HG02610 (cell line): ENCODE measurements at regions not wholly inside any gene's neighbourhood (a gene's known extent, or its start where the extent isn't known, plus 50 kb on each side); places are given as distances from the start of the nearest gene placed in this dataset.
"Not testable (repeated sequence)": the region's sequence is repeated elsewhere in the genome, so short reads cannot be mapped to it uniquely, and the experiment has no call there.

Experiments
- ATAC-seq: cut with Tn5 transposase; IDR thresholded peaks from one replicate; pipeline ENCODE4 v1.9.1; 2021; ENCODE audit warnings: mild to moderate bottlenecking, moderate library complexity; ENCODE audit not compliant: unreplicated experiment

DNA sequence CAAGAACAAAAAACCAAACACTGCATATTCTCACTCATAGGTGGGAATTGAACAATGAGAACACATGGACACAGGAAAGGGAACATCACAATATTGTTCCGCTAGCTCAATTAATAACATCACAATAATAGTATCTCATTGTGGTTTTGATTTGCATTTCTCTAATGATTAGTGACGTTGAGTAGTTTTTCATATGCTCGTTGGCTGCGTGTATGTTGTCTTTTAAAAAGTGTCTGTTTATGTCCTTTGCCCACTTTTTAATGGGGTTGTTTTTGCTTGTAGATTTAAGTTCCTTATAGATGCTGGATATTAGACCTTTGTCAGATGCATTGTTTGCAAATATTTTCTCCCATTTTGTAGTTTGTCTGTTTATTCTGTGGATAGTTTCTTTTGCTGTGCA is 312.9 kb downstream of the DOK5 start:
- not testable (repeated sequence) for ATAC-seq

DNA sequence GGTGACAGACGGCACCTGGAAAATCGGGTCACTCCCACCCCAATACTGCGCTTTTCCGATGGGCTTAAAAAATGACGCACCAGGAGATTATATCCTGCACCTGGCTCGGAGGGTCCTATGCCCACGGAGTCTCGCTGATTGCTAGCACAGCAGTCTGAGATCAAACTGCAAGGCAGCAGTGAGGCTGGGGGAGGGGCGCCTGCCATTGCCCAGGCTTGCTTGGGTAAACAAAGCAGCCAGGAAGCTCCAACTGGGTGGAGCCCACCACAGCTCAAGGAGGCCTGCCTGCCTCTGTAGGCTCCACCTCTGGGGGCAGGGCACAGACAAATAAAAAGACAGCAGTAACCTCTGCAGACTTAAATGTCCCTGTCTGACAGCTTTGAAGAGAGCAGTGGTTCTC is 307.4 kb downstream of the DOK5 start:
- not testable (repeated sequence) for ATAC-seq

DNA sequence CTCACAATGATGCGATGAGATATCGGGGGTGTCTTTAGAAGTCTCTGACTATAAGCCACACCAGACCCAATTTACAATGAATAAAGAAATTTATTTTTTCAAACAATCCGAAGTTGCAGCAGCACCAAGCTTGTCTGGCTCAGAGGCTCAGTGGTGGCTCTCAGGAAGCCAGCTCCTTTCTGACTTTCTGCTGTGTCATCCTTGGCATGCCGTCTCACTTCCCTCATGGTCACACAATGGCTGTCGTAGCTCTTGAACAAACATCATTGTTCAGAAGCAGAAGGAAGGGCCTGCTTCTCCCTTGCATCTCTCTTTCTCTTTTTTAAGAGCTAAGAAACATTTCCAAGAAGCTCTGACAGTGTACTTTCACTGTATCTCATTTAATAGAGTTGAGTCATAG is 299.0 kb downstream of the DOK5 start:
- ATAC-seq = no peak

- ATAC-seq = no peak
Observed at GRCh38 chr20:54773643-54774000, 298.2 kb downstream of the DOK5 start.

DNA sequence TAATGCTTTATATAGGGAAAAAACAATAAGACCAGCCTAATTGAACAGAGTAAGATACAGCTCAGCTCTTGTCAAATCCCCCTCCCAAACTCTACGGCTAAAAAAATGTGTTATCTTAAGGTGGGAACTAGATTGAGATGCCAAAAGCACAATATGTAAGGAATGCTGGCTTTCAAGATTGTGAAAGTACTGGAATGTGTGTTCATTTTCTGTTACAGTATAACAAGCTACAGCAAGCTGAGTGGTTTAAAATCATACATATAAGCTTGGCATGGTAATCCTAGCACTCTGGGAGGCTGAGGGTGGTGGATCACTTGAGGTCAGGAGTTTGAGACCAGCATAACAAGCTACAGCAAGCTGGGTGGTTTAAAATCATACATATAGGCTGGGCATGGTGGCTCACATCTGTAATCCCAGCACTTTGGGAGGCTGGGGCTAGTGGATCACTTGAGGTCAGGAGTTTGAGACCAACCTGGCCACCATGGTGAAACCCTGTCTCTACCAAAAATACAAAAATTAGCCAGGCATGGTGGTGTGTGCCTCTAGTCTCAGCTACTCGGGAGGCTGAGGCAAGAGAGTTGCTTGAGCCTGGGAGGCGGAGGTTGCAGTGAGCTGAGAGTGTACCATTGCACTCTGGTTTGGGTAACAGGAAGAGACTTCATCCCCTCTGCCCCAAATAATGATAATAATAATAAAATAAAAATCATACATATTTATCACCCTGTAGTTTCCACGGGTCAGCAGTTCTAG is 297.7 kb downstream of the DOK5 start:
- no peak for ATAC-seq

DNA sequence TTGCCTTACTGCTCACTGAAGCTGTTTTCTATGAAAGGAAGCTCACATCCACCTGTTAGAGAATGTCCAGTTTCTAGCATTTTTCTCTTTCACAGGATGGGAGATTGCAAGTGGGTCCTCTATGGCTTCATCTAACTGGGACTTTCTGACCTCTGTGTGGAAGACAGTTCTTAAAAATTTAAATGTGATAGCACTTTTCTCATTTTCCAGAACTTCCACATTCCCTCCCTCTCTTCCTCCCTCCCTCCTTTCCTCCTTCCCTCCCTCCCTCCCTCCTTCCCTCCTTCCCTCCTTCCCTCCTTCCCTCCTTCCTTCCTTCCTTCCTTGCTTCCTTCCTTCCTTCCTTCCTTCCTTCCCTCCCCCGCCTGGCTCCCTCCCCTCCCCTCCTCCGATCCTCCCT is 291.1 kb downstream of the DOK5 start:
- no peak for ATAC-seq

DNA sequence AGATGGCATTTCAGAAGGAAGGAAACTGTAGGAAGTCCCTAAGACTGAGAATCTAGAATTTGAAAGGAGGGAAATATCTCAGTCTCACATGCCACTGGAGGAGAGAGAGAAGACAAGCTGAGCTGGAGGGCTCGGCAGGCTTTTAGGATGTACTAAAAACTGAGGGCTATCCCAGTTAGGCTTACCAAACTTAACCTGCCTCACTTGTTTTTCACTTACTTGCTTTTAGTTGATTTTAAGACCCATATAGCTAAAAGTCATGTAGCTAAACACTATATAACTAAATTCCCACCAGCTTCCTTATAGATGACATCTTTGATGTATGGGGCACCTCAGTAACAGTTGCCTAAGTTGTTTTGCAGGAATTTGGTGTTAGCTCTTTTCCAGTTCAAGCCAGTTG is 288.0 kb downstream of the DOK5 start:
- ATAC-seq = no peak

- ATAC-seq = no peak
Observed at GRCh38 chr20:54759589-54759988, 284.2 kb downstream of the DOK5 start.

GRCh38 chr20:54746796-54747195 is 271.4 kb downstream of the DOK5 start:
- ATAC-seq = no peak

- no peak for ATAC-seq
Observed at GRCh38 chr20:54745780-54746179, 270.4 kb downstream of the DOK5 start.

DNA sequence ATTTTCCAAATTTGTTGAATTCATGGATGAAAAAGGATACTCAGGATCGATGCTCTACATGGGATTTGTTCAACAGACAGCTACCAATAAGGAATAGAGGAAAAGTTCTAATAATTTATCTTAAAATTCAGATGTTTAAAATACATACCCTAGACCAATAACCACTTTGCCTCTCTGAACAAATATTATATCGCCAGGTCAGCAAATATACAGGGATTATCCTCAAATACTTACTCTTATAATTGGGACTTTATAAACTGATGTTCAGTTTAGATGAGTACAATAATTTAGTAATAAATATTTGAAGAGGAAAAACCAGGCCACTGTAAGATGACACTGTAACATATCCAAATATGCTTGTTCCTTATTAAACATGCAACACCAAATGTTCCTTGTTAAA is 268.7 kb downstream of the DOK5 start:
- ATAC-seq = no peak

- ATAC-seq = no peak
Observed at GRCh38 chr20:54742193-54742592, 266.8 kb downstream of the DOK5 start.

DNA sequence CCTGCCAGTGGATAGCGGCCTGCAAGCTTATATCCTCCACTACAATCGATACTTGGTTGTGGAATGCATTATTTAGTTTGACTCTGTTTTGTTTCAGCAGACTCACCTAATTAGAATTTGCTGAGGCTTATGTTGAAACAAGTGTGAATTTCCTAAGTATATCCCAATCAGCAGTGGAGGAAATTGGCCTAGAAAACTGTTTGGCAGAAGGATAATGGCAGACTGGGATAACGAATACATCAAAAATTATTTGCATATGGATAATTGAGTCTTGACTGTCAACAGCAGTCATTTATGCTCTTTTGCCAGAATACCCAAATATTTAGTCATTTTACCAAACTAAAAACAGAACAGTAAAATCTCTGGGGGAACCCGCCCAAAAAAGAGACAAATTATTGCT is 261.0 kb downstream of the DOK5 start:
- no peak for ATAC-seq

- ATAC-seq = no peak
Observed at GRCh38 chr20:54733687-54734086, 258.3 kb downstream of the DOK5 start.

DNA sequence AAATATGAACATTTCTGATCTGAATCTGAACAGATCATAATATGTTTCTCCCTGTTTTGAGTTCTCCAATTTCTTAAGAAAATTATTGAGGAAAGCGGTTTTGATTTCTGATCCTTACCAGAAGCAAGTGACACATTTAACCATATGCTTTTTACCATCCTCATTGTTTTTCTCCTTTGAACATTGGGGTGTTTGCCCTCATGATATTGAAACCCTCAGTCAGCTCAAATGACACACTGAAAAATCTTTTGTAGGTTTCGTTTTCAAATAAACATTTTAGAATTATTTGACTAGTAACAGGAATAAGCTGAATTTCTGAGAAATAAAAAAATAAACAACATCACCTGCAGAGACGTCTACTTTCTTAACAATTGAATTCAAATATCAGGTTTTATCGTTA is 252.1 kb downstream of the DOK5 start:
- no peak for ATAC-seq

DNA sequence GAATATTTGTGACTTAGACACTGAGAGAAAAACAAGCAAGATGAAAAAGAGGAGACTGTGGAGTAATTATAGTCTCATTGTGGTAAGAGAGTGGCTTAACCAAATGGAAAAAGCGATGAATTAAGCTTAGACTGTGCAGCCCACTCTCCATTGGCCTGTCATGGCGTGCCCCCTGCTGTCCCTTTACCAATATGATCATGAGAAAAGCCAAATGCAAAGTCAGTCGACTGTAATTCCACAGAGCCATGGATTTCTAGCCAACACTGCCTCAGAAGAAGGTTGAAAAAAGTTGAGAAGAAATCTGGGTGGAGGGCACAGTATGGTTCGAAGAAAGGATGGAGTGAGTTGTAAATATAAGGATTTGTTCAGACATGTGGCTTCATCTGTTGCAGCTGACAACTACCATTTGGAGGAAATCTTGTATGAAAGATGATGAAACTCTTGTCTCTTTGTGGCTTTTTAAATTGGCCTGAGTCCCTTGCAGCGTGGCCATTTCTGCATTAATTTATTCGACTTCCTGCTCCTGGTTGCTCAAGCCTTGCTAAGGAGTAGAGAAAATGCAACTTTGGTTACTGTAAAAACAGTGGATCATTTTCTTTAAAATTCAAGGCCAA is 251.4 kb downstream of the DOK5 start:
- no peak for ATAC-seq

GRCh38 chr20:54725266-54725665 is 249.9 kb downstream of the DOK5 start:
- ATAC-seq = not testable (repeated sequence)

DNA sequence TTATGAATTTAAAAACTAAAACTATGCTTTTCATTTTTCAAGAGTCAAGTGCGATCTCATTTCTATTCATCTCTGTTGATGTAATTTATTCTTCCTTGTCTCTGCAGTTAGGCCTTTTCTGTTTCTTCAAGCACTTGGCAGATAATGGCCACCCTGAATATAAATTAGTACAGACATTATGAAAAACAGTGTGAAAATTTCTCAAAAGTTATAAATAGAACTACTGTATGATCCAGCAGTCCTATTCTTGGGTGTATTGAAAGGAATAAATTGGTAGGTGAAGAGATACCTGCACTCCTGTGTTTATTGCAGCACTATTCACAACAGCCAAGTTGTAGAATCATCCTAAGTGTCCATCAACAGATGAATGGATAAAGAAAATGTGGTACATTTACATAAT is 248.3 kb downstream of the DOK5 start:
- ATAC-seq = no peak

GRCh38 chr20:54717983-54718382 is 242.6 kb downstream of the DOK5 start:
- no peak for ATAC-seq

GRCh38 chr20:54716790-54717189 is 241.4 kb downstream of the DOK5 start:
- no peak for ATAC-seq

GRCh38 chr20:54716174-54716747 is 240.9 kb downstream of the DOK5 start:
- no peak for ATAC-seq

DNA sequence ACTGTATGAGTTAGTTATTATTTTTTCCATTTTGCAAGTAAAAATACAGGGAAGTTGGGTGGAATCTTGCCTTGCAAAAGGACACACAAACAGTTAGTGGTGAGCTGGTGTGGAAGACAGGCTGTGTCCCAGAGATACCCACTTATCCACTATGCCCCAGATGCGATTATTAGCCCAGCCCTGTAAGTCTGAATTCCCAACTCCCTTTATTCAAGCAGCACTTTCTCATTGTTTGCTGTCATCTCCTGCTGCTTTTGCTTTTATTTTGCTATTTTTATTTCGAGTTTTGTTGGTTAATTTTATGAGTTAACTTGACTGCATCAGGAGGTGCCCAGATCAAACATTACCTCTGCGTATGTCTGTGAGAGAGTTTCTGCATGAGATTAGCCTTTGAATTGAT is 239.4 kb downstream of the DOK5 start:
- ATAC-seq = no peak

- ATAC-seq = no peak
Observed at GRCh38 chr20:54713727-54714126, 238.3 kb downstream of the DOK5 start.
